MM.1S (cell line): ENCODE measurements at regions not wholly inside any gene's neighbourhood (a gene's known extent, or its start where the extent isn't known, plus 50 kb on each side); places are given as distances from the start of the nearest gene placed in this dataset.

Experiments
- DNase-seq: peaks from one replicate; pipeline ENCODE4 v3.0.0-alpha.2; 2015
- H2AFZ ChIP-seq: fragments of 300-600 bp; sonication (generic); 2 replicates; pipeline ENCODE4 v1.6.0; 2016; ENCODE audit warnings: antibody characterized with exemption, low read length
- H3F3A ChIP-seq: fragments of 300-600 bp; sonication (generic); 2 replicates; pipeline ENCODE4 v1.6.1; 2016; ENCODE audit warnings: mild to moderate bottlenecking, antibody characterized with exemption, low read length, moderate library complexity, mixed read lengths; ENCODE audit not compliant: insufficient read depth
- H3K27ac ChIP-seq: fragments of 300-600 bp; sonication (generic); 2 replicates; pipeline ENCODE4 v1.5.1; 2016; ENCODE audit warnings: mild to moderate bottlenecking, low read length
- H3K27me3 ChIP-seq: fragments of 300-600 bp; sonication (generic); replicated peaks from 2 replicates; pipeline ENCODE4 v1.6.0; 2016; ENCODE audit warnings: low read length; ENCODE audit not compliant: insufficient read depth
- H3K36me3 ChIP-seq: fragments of 300-600 bp; sonication (generic); replicated peaks from 2 replicates; pipeline ENCODE4 v1.6.1; 2016; ENCODE audit warnings: mild to moderate bottlenecking, low read length, mixed read lengths; ENCODE audit not compliant: insufficient read depth
- H3K4me1 ChIP-seq: fragments of 300-600 bp; sonication (generic); 2 replicates; pipeline ENCODE4 v1.6.1; 2016; ENCODE audit warnings: low read length, mixed read lengths
- H3K4me2 ChIP-seq: fragments of 300-600 bp; sonication (generic); 2 replicates; pipeline ENCODE4 v1.6.0; 2016; ENCODE audit warnings: low read depth, low read length
- H3K4me3 ChIP-seq: fragments of 300-600 bp; sonication (generic); 2 replicates; pipeline ENCODE4 v1.5.1; 2016; ENCODE audit warnings: low read length, mixed read lengths
- H3K79me2 ChIP-seq: fragments of 300-600 bp; sonication (generic); 2 replicates; pipeline ENCODE4 v1.6.1; 2016; ENCODE audit warnings: mixed run types, low read length, mixed read lengths
- H3K9ac ChIP-seq: fragments of 300-600 bp; sonication (generic); 2 replicates; pipeline ENCODE4 v1.6.1; 2016; ENCODE audit warnings: low read length, mixed read lengths
- H3K9me2 ChIP-seq: fragments of 300-600 bp; sonication (generic); replicated peaks from 2 replicates; pipeline ENCODE4 v1.6.1; 2016; ENCODE audit warnings: mild to moderate bottlenecking, low read length, mixed read lengths; ENCODE audit not compliant: insufficient read depth
- H3K9me3 ChIP-seq: fragments of 300-600 bp; sonication (generic); replicated peaks from 2 replicates; pipeline ENCODE4 v1.6.1; 2016; ENCODE audit warnings: mild to moderate bottlenecking, low read length, mixed read lengths; ENCODE audit not compliant: insufficient read depth
- H4K20me1 ChIP-seq: fragments of 300-600 bp; sonication (generic); 2 replicates; pipeline ENCODE4 v1.6.1; 2016; ENCODE audit warnings: mild to moderate bottlenecking, low read length, moderate library complexity, mixed read lengths; ENCODE audit not compliant: insufficient read depth
- CTCF ChIP-seq: fragments of 300-600 bp; sonication (generic); IDR thresholded peaks from 2 replicates; pipeline ENCODE4 v1.5.1; 2016; ENCODE audit warnings: antibody characterized with exemption, low read length, mixed read lengths
- EZH2 ChIP-seq: fragments of 300-600 bp; sonication (generic); optimal IDR thresholded peaks from 2 replicates; pipeline ENCODE3; 2017; ENCODE audit warnings: low read depth, mild to moderate bottlenecking, antibody characterized with exemption, low read length, mixed read lengths
- EZH2phosphoT487 ChIP-seq: fragments of 300-600 bp; sonication (generic); IDR thresholded peaks from 2 replicates; pipeline ENCODE4 v1.6.1; 2018; ENCODE audit warnings: antibody characterized with exemption, low read length

- TF ChIP-seq EZH2phosphoT487 (no peak), CTCF (no peak), EZH2 (no peak)
- Histone ChIP-seq H3K79me2 (no peaks in the 10 kb centered on the region), H3K4me2 (no peak overlapping the region), H3K4me3 (no peak overlapping the region), H3K9me3 (no peaks in the 10 kb centered on the region), H3K9ac (no peak overlapping the region), H3K9me2 (no peaks in the 10 kb centered on the region), H3K27me3 (peaks cover 87% of the 10 kb centered on the region), H3K36me3 (no peaks in the 10 kb centered on the region), H4K20me1 (no peaks in the 10 kb centered on the region), H3K4me1 (peaks cover 5% of the 10 kb centered on the region; the same call in 1 of the 2 replicates), H3K27ac (no peak overlapping the region), H2AFZ (no peak overlapping the region), H3F3A (no peaks in the 10 kb centered on the region)
- no peak for DNase-seq
Measured at GRCh38 chr17:77856551-77857305, 101.8 kb upstream of the TNRC6C start.

GRCh38 chr17:77857306-77857555 is 101.3 kb upstream of the TNRC6C start:
- no peak for TF ChIP-seq CTCF
- TF ChIP-seq EZH2, result no peak
- no peak for TF ChIP-seq EZH2phosphoT487
- Histone ChIP-seq H3F3A (no peaks in the 10 kb centered on the region), H3K4me3 (no peak overlapping the region), H3K4me1 (peaks cover 5% of the 10 kb centered on the region; the same call in 1 of the 2 replicates), H3K9ac (no peak overlapping the region), H3K36me3 (no peaks in the 10 kb centered on the region), H3K9me2 (no peaks in the 10 kb centered on the region), H2AFZ (no peak overlapping the region), H3K27me3 (peaks cover 87% of the 10 kb centered on the region), H3K9me3 (no peaks in the 10 kb centered on the region), H3K27ac (no peak overlapping the region), H4K20me1 (no peaks in the 10 kb centered on the region), H3K4me2 (no peak overlapping the region), H3K79me2 (no peaks in the 10 kb centered on the region)
- no peak for DNase-seq

GRCh38 chr17:77857613-77858012 is 100.9 kb upstream of the TNRC6C start:
- no peak for DNase-seq
- H3K4me2 ChIP-seq, result no peak overlapping the region
- no peaks in the 10 kb centered on the region for H3K36me3 ChIP-seq
- no peaks in the 10 kb centered on the region for H3F3A ChIP-seq
- H3K27ac ChIP-seq, result no peak overlapping the region
- no peak overlapping the region for H3K4me3 ChIP-seq
- peaks cover 5% of the 10 kb centered on the region; the same call in 1 of the 2 replicates for H3K4me1 ChIP-seq
- H3K9me3 ChIP-seq, result no peaks in the 10 kb centered on the region
- no peaks in the 10 kb centered on the region for H4K20me1 ChIP-seq
- H3K9ac ChIP-seq, result no peak overlapping the region
- no peaks in the 10 kb centered on the region for H3K9me2 ChIP-seq
- H2AFZ ChIP-seq, result no peak overlapping the region
- peaks cover 89% of the 10 kb centered on the region for H3K27me3 ChIP-seq
- no peaks in the 10 kb centered on the region for H3K79me2 ChIP-seq
- TF ChIP-seq CTCF (no peak), EZH2 (no peak), EZH2phosphoT487 (no peak)
